OCI-LY3 (cell line): ENCODE measurements at regions not wholly inside any gene's neighbourhood (a gene's known extent, or its start where the extent isn't known, plus 50 kb on each side); places are given as distances from the start of the nearest gene placed in this dataset.

Experiments used
- H2AFZ ChIP-seq: fragments of 200-600, 300-600 bp; shearing (Covaris generic); 2 replicates; pipeline ENCODE4 v1.6.0; 2014; ENCODE audit warnings: antibody characterized with exemption, low read depth, low read length
- H3K27ac ChIP-seq: fragments of 200-600, 300-600 bp; sonication (generic); 2 replicates; pipeline ENCODE4 v1.5.1; 2014; ENCODE audit warnings: mild to moderate bottlenecking, low read length, moderate library complexity, mixed read lengths
- H3K27me3 ChIP-seq: fragments of 200-600, 300-600 bp; sonication (generic); 2 replicates; pipeline ENCODE4 v1.6.1; 2014; ENCODE audit warnings: low read depth, low read length, mixed read lengths
- H3K36me3 ChIP-seq: fragments of 200-600, 300-600 bp; sonication (generic); replicated peaks from 2 replicates; pipeline ENCODE3; 2014; ENCODE audit warnings: low read depth, low read length, mixed read lengths
- H3K4me1 ChIP-seq: fragments of 300-600, 200-600 bp; sonication (generic); 2 replicates; pipeline ENCODE4 v1.6.1; 2014; ENCODE audit warnings: low read length, mixed read lengths
- H3K4me2 ChIP-seq: fragments of 200-600, 300-600 bp; sonication (generic); 2 replicates; pipeline ENCODE4 v1.6.1; 2014; ENCODE audit warnings: low read length, mixed read lengths
- H3K4me3 ChIP-seq: fragments of 300-600, 200-600 bp; sonication (generic); 2 replicates; pipeline ENCODE4 v1.5.1; 2014; ENCODE audit warnings: antibody characterized with exemption, mild to moderate bottlenecking, low read length, moderate library complexity
- H3K79me2 ChIP-seq: fragments of 300-600, 200-600 bp; shearing (Covaris generic); 2 replicates; pipeline ENCODE4 v1.6.1; 2014; ENCODE audit warnings: mild to moderate bottlenecking, low read length, mixed read lengths
- H3K9ac ChIP-seq: fragments of 300-600, 200-600 bp; shearing (Covaris generic); 2 replicates; pipeline ENCODE4 v1.6.0; 2014; ENCODE audit warnings: mild to moderate bottlenecking, low read length, moderate library complexity
- H3K9me3 ChIP-seq: fragments of 200-600, 300-600 bp; shearing (Covaris generic); 2 replicates; pipeline ENCODE4 v1.6.1; 2014; ENCODE audit warnings: low read length, mixed read lengths; ENCODE audit not compliant: insufficient read depth
- H4K20me1 ChIP-seq: fragments of 200-600, 300-600 bp; sonication (generic); 2 replicates; pipeline ENCODE4 v1.6.1; 2016; ENCODE audit warnings: low read length, mixed read lengths; ENCODE audit not compliant: insufficient read depth
- CTCF ChIP-seq: fragments of 200-600, 300-600 bp; sonication (generic); IDR thresholded peaks from 2 replicates; pipeline ENCODE4 v1.5.1; 2014; ENCODE audit warnings: antibody characterized with exemption, low read length, low read depth
- EZH2phosphoT487 ChIP-seq: fragments of 200-600 bp; shearing (Covaris generic); IDR thresholded peaks from 2 replicates; pipeline ENCODE4 v1.6.1; 2018; ENCODE audit warnings: antibody characterized with exemption, mixed run types, low read depth

DNA sequence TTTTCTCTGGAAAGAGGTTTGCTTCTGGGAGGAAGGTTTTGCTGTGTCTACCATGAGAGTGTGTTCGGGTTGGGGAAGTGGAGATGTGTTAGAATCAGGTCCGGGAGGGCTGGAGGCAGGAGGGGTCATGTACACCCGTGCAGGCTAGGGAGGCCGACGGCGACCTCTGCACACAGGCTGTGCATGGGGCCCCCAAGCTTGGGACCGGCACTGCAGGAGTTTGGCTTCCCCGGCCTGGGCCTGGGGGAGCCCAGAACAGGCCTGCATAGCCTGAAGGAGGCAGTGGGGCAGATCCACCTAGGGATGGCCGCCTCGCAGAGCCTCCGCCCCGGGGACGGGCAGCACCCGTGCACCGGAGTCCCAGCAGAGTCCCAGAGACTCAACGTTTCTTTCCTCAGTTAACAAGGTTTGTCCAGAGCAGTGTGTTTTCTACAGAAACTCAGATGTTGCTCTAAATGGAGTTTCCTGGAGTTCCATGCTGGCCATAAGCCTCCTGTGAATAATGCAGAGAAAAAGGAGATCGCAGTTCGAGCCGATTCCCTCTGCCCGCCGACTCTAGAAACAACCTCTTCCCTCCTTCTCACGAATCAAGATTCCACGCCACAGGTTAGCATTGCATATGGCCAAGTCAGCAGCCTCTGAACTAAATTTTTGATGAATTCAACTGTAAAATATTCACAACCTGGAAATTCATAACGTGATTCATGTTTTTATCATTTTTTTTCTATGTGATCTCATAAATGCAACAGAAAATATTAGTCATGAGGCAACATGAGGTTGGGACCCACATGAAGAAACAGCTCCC lies 427.3 kb downstream of the BRD1 start:
- no peak overlapping the region for H3K27ac ChIP-seq
- no peak overlapping the region for H2AFZ ChIP-seq
- H3K4me1 ChIP-seq = no peaks in the 10 kb centered on the region
- no peak overlapping the region for H3K9ac ChIP-seq
- no peaks in the 10 kb centered on the region for H3K79me2 ChIP-seq
- H3K4me2 ChIP-seq = no peak overlapping the region
- H4K20me1 ChIP-seq = no peaks in the 10 kb centered on the region
- H3K4me3 ChIP-seq = no peak overlapping the region
- no peaks in the 10 kb centered on the region for H3K9me3 ChIP-seq
- H3K36me3 ChIP-seq = no peaks in the 10 kb centered on the region
- H3K27me3 ChIP-seq = no peaks in the 10 kb centered on the region
- TF ChIP-seq CTCF (no peak), EZH2phosphoT487 (no peak)

DNA sequence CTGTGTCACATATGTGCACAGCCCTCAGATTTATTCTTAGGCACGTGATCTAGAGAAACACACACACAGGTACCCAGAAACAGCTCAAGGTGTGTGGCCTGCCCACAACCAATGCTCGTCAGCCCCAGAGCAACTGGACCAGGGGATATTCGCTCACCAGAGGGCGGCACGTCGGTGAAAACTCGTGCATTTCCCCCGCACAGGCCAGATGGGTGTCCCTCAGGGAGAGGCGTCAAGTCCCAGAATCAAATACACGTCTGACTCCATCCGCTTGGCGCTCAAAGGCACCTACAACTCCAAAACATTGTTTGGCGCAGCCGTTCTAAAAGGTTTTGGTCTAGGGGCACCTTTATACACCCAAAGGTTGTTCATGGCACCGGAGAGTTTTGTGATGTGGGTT lies 429.0 kb downstream of the BRD1 start:
- Histone ChIP-seq H3K9me3 (no peaks in the 10 kb centered on the region), H2AFZ (no peak overlapping the region), H3K27me3 (no peaks in the 10 kb centered on the region), H3K4me2 (no peak overlapping the region), H3K79me2 (no peaks in the 10 kb centered on the region), H3K9ac (no peak overlapping the region), H3K27ac (no peak overlapping the region), H4K20me1 (no peaks in the 10 kb centered on the region), H3K4me1 (no peaks in the 10 kb centered on the region), H3K4me3 (no peak overlapping the region), H3K36me3 (no peaks in the 10 kb centered on the region)
- no peak for TF ChIP-seq CTCF
- no peak for TF ChIP-seq EZH2phosphoT487

DNA sequence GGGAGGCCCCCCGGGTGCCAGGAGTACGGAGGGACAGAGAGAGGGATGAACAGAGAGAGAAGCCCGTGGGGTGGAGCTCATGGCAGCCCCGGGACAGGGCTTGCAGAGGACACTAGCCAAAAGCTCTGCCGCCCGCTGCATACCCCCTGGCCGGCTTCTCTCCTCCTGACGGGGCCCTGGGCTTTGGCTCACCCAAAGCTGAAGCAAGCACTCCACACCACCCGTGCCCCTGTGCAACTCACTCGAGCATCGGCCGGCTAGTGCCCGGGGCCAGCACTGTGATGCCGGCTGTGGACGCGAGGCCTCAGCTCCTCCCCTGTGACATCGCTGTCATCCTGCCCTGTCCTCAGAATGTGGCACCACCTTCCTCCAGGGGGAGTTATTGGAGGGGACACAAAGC lies 429.6 kb downstream of the BRD1 start:
- Histone ChIP-seq H3K27me3 (no peaks in the 10 kb centered on the region), H3K9ac (no peak overlapping the region), H3K79me2 (no peaks in the 10 kb centered on the region), H3K4me1 (no peaks in the 10 kb centered on the region), H4K20me1 (no peaks in the 10 kb centered on the region), H2AFZ (no peak overlapping the region), H3K36me3 (no peaks in the 10 kb centered on the region), H3K4me2 (no peak overlapping the region), H3K4me3 (no peak overlapping the region), H3K27ac (no peak overlapping the region), H3K9me3 (no peaks in the 10 kb centered on the region)
- TF ChIP-seq EZH2phosphoT487 (no peak), CTCF (no peak)

- TF ChIP-seq EZH2phosphoT487 (no peak), CTCF (no peak)
- H3K36me3 ChIP-seq = no peaks in the 10 kb centered on the region
- no peaks in the 10 kb centered on the region for H3K9me3 ChIP-seq
- H3K4me3 ChIP-seq = no peak overlapping the region
- H2AFZ ChIP-seq = no peak overlapping the region
- H3K27ac ChIP-seq = no peak overlapping the region
- no peaks in the 10 kb centered on the region for H3K4me1 ChIP-seq
- H3K9ac ChIP-seq = no peak overlapping the region
- H4K20me1 ChIP-seq = no peaks in the 10 kb centered on the region
- H3K4me2 ChIP-seq = no peak overlapping the region
- no peaks in the 10 kb centered on the region for H3K79me2 ChIP-seq
- H3K27me3 ChIP-seq = no peaks in the 10 kb centered on the region
Measured at GRCh38 chr22:49396817-49397216, 430.9 kb downstream of the BRD1 start.
